GM12878 (cell line): ENCODE measurements at regions not wholly inside any gene's neighbourhood (a gene's known extent, or its start where the extent isn't known, plus 50 kb on each side); places are given as distances from the start of the nearest gene placed in this dataset.

Source experiments
- ATAC-seq: fragments of 200-7000 bp; cut with Tn5 transposase; 3 replicates; pipeline ENCODE4 v1.9.1; 2020; ENCODE audit warnings: mild to moderate bottlenecking, moderate library complexity
- BruUV-seq: library from RNA; stranded (reverse); fragments of 400-500 nt; replicated peaks from 2 replicates; lab custom pipeline; 2021; lab: Mats Ljungman, UMichigan
- CTCF ChIA-PET: fragments of 300-600 bp; sonication (Branson Sonifier 250); formaldehyde crosslinking; extraction: SDS; loops from one replicate; lab custom pipeline; 2021; ENCODE audit warnings: inconsistent platforms; lab: Yijun Ruan, JAX
- POLR2A ChIA-PET: fragments of 350-600 bp; formaldehyde crosslinking; extraction: SDS; loops from one replicate; lab custom pipeline; 2021; ENCODE audit warnings: inconsistent platforms; lab: Charles Lee
- RAD21 ChIA-PET: fragments of 300-600 bp; sonication (Branson Sonifier 250); formaldehyde crosslinking; loops from one replicate; lab custom pipeline; 2023; ENCODE audit warnings: antibody characterized with exemption; ENCODE audit not compliant: unreplicated experiment; lab: Charles Lee
- SMC1A ChIA-PET: fragments of 300-600 bp; sonication (Branson Sonifier 250); formaldehyde crosslinking; loops from one replicate; lab custom pipeline; 2023; ENCODE audit not compliant: unreplicated experiment, uncharacterized antibody; lab: Charles Lee
- DNase-seq: peaks from one replicate; pipeline ENCODE4 v3.0.0-alpha.2; 2011; ENCODE audit warnings: low read depth, low spot score
- FAIRE-seq: peaks from 3 replicates; lab custom pipeline; 2011; peaks lifted over from hg19 to GRCh38; lab: Jason Lieb, UNC
- H2AFZ ChIP-seq: 2 replicates; pipeline ENCODE4 v1.6.0; 2011; ENCODE audit warnings: low read depth, low read length, control low read depth; ENCODE audit not compliant: control insufficient read depth
- H3K27ac ChIP-seq: 2 replicates; pipeline ENCODE4 v1.5.1; 2011; ENCODE audit warnings: control low read depth; ENCODE audit not compliant: control insufficient read depth, insufficient read depth
- H3K27me3 ChIP-seq, 2 experiments: replicated peaks in 1 of 2; 2 replicates each; pipeline versions ENCODE4 v1.6.0 to v1.6.1; 2011; ENCODE audit warnings: low read length in 1 of 2; ENCODE audit not compliant: control insufficient read depth in 2 of 2, insufficient read depth in 2 of 2
- H3K36me3 ChIP-seq, 2 experiments: 2 replicates each; pipeline ENCODE4 v1.5.1; 2011; ENCODE audit warnings: low read length in 1 of 2; ENCODE audit not compliant: control insufficient read depth in 2 of 2, insufficient read depth in 2 of 2
- H3K4me1 ChIP-seq: 2 replicates; pipeline ENCODE4 v1.6.1; 2011; ENCODE audit warnings: mild to moderate bottlenecking, low read length, moderate library complexity, mixed read lengths; ENCODE audit not compliant: control insufficient read depth, insufficient read depth
- H3K4me2 ChIP-seq: 2 replicates; pipeline ENCODE4 v1.6.0; 2011; ENCODE audit warnings: control low read depth; ENCODE audit not compliant: control insufficient read depth, insufficient read depth
- H3K4me3 ChIP-seq: fragments of 200-600 bp; sonication (generic); 2 replicates; pipeline ENCODE4 v1.5.1; 2016
- H3K79me2 ChIP-seq: 2 replicates; pipeline ENCODE4 v1.6.0; 2011; ENCODE audit warnings: low read length; ENCODE audit not compliant: control insufficient read depth, insufficient read depth
- H3K9ac ChIP-seq: 2 replicates; pipeline ENCODE4 v1.8.0; 2011; ENCODE audit warnings: low read length, control low read depth, mixed read lengths; ENCODE audit not compliant: control insufficient read depth, insufficient read depth
- H3K9me3 ChIP-seq: replicated peaks from 3 replicates; pipeline ENCODE4 v1.5.1; 2011; ENCODE audit warnings: mild to moderate bottlenecking, low read length; ENCODE audit not compliant: control insufficient read depth, insufficient read depth
- H4K20me1 ChIP-seq: 2 replicates; pipeline ENCODE4 v1.6.0; 2011; ENCODE audit not compliant: control insufficient read depth, insufficient read depth
- ASH2L ChIP-seq: fragments of 300-600, 200-600 bp; sonication (generic); IDR thresholded peaks from 2 replicates; pipeline ENCODE4 v1.6.1; 2017; ENCODE audit warnings: low read depth, mild to moderate bottlenecking, borderline replicate concordance
- KDM1A ChIP-seq: fragments of 200-600 bp; sonication (generic); IDR thresholded peaks from 2 replicates; pipeline ENCODE4 v1.6.1; 2016; ENCODE audit warnings: borderline replicate concordance
- NBN ChIP-seq: fragments of 450-650 bp; IDR thresholded peaks from 2 replicates; pipeline ENCODE4 v1.6.1; 2016
- RAD51 ChIP-seq: fragments of 450-650 bp; IDR thresholded peaks from 2 replicates; pipeline ENCODE4 v1.6.1; 2016; ENCODE audit warnings: moderate library complexity, mild to moderate bottlenecking, inconsistent platforms
- SIN3A ChIP-seq: IDR thresholded peaks from 2 replicates; pipeline ENCODE4 v1.6.1; 2012; ENCODE audit warnings: low read depth, low read length, improper control_type of control experiment
- SREBF2 ChIP-seq: IDR thresholded peaks from 2 replicates; pipeline ENCODE4 v1.6.1; 2012; ENCODE audit warnings: mild to moderate bottlenecking, low read length
- ZNF207 ChIP-seq: fragments of 450-650 bp; IDR thresholded peaks from 2 replicates; pipeline ENCODE4 v1.6.1; 2014; ENCODE audit warnings: antibody characterized with exemption, mild to moderate bottlenecking, borderline replicate concordance
- ZNF24 ChIP-seq: fragments of 450-650 bp; IDR thresholded peaks from 2 replicates; pipeline ENCODE4 v1.6.1; 2017; ENCODE audit warnings: antibody characterized with exemption, mild to moderate bottlenecking
- WGBS: methylation state at CpG from one replicate; pipeline ENCODE4 v1.1.6; 2016; ENCODE audit warnings: low lambda C conversion rate; ENCODE audit not compliant: insufficient replicate concordance, insufficient coverage; ENCODE audit errors: missing lambda C conversion rate; 5-methylcytosine and 5-hydroxymethylcytosine counted together
- in situ Hi-C: fragments of 300-500 bp; cut with MboI; formaldehyde crosslinking; loops from 9 replicates; pipeline ENCODE4 v1.14.3; 2018; ENCODE audit warnings: mixed read lengths
- intact Hi-C: fragments of 100-400 bp; cut with micrococcal nuclease; formaldehyde crosslinking; loops from one replicate; pipeline ENCODE4 v1.14.2; 2022; ENCODE audit not compliant: unreplicated experiment
- TF ChIP-seq, protein P1 (sequence below): fragments of 450-650 bp; IDR thresholded peaks from 2 replicates; pipeline ENCODE4 v1.6.1; 2017; ENCODE audit warnings: mild to moderate bottlenecking, moderate library complexity

DNA sequence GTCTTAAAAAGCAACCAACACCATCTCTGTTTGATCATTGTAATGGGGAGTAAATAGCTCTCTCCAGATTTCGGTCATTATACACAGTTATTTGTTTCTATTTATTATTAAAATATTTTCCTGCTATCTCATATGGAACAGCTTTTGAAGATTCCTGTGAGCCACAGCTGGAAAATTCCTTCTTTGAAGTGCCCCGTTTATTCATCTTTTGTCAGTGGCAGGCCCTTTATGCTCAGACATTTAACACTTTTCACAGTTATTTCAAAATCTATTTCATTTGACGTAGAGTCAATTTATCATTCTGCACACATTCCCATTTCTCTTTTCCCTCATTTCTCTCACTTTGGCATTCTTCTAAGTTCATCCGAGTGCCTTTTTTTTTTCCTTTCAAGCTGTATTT is 245.9 kb upstream of the ELAC2 start (continued):
- no peak for TF ChIP-seq ZNF24
- TF ChIP-seq ZNF207: no peak

DNA sequence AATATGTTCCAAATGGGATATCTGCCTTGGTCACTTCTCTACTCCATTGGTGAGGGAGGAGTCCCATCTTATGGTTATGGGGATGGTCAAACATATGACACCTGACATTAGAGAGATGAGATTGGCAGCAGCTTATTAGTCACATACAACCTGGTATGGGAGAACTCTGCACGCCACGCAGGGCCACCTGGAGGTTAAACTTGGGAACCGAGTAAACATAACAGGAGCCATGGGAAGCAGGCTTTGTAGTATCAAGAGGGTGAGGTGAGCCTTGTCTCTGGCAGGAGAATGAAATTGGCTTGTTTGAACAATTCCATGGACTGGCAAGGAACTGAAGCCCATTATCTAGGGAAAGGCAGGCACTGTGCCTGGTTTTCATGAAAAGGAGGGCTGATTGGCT is 238.7 kb upstream of the ELAC2 start:
- ATAC-seq: no peak

More for the DNA sequence above, 238.7 kb upstream of the ELAC2 start:
- DNase-seq: no peak
- TF ChIP-seq KDM1A (no peak), SREBF2 (no peak), RAD51 (no peak), ASH2L (no peak), NBN (no peak), SIN3A (no peak)
- TF ChIP-seq, protein P1, sequence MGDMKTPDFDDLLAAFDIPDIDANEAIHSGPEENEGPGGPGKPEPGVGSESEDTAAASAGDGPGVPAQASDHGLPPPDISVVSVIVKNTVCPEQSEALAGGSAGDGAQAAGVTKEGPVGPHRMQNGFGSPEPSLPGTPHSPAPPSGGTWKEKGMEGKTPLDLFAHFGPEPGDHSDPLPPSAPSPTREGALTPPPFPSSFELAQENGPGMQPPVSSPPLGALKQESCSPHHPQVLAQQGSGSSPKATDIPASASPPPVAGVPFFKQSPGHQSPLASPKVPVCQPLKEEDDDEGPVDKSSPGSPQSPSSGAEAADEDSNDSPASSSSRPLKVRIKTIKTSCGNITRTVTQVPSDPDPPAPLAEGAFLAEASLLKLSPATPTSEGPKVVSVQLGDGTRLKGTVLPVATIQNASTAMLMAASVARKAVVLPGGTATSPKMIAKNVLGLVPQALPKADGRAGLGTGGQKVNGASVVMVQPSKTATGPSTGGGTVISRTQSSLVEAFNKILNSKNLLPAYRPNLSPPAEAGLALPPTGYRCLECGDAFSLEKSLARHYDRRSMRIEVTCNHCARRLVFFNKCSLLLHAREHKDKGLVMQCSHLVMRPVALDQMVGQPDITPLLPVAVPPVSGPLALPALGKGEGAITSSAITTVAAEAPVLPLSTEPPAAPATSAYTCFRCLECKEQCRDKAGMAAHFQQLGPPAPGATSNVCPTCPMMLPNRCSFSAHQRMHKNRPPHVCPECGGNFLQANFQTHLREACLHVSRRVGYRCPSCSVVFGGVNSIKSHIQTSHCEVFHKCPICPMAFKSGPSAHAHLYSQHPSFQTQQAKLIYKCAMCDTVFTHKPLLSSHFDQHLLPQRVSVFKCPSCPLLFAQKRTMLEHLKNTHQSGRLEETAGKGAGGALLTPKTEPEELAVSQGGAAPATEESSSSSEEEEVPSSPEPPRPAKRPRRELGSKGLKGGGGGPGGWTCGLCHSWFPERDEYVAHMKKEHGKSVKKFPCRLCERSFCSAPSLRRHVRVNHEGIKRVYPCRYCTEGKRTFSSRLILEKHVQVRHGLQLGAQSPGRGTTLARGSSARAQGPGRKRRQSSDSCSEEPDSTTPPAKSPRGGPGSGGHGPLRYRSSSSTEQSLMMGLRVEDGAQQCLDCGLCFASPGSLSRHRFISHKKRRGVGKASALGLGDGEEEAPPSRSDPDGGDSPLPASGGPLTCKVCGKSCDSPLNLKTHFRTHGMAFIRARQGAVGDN: no peak
- Histone ChIP-seq H3K4me1 (no peaks in the 10 kb centered on the region), H3K79me2 (no peaks in the 10 kb centered on the region), H3K36me3 (no peaks in the 10 kb centered on the region), H3K9ac (no peak overlapping the region), H3K4me3 (no peak overlapping the region), H3K4me2 (no peak overlapping the region), H3K27ac (no peak overlapping the region), H4K20me1 (no peaks in the 10 kb centered on the region), H3K9me3 (no peaks in the 10 kb centered on the region), H3K27me3 (no peaks in the 10 kb centered on the region), H2AFZ (no peak overlapping the region)
- FAIRE-seq: no peak
- POLR2A ChIA-PET: no interaction called here
- BruUV-seq: no TSS peak
- WGBS: 0% methylated on average over 3 of the region's 3 CpGs
- SMC1A ChIA-PET: no interaction called here
- in situ Hi-C loops: no loop called here
- CTCF ChIA-PET: no interaction called here
- intact Hi-C loops: no loop called here
- RAD21 ChIA-PET: no interaction called here
